ENCODE measurements at regions not wholly inside any gene's neighbourhood (a gene's known extent, or its start where the extent isn't known, plus 50 kb on each side); places are given as distances from the start of the nearest gene placed in this dataset.
"Not testable (repeated sequence)": the region's sequence is repeated elsewhere in the genome, so short reads cannot be mapped to it uniquely, and the experiment has no call there.

- Histone ChIP-seq H3K27me3 (ENCODE audit: insufficient read depth, low read length) (no peaks in the 10 kb centered on the region), H3K27ac (ENCODE audit: low read depth, low read length) (no peak overlapping the region), H3K36me3 (ENCODE audit: insufficient read depth, low read length) (no peaks in the 10 kb centered on the region), H3K4me3 (ENCODE audit: low read depth, low read length) (no peak overlapping the region), H3K4me1 (ENCODE audit: control insufficient read depth, insufficient read depth, low read length, unreplicated experiment) (no peaks in the 10 kb centered on the region), H3K79me2 (ENCODE audit: control insufficient read depth, insufficient read depth, low read length, unreplicated experiment) (no peaks in the 10 kb centered on the region), H2AFZ (ENCODE audit: low read length, unreplicated experiment) (no peak overlapping the region)
Observed at GRCh38 chr6:9334979-9335378, 899.6 kb upstream of the SLC35B3 start.

GRCh38 chr6:9332241-9332780 lies 897.0 kb upstream of the SLC35B3 start:
- H3K27me3 ChIP-seq (ENCODE audit: insufficient read depth, low read length): no peaks in the 10 kb centered on the region

GRCh38 chr6:9316831-9317230 lies 881.5 kb upstream of the SLC35B3 start:
- no peak overlapping the region for H3K27ac ChIP-seq (ENCODE audit: low read depth, low read length)
- H3K4me3 ChIP-seq (ENCODE audit: low read depth, low read length): no peak overlapping the region
- H3K27me3 ChIP-seq (ENCODE audit: insufficient read depth, low read length): no peaks in the 10 kb centered on the region
- no peaks in the 10 kb centered on the region for H3K79me2 ChIP-seq (ENCODE audit: control insufficient read depth, insufficient read depth, low read length, unreplicated experiment)
- no peak overlapping the region for H2AFZ ChIP-seq (ENCODE audit: low read length, unreplicated experiment)
- H3K36me3 ChIP-seq (ENCODE audit: insufficient read depth, low read length): no peaks in the 10 kb centered on the region
- no peaks in the 10 kb centered on the region for H3K4me1 ChIP-seq (ENCODE audit: control insufficient read depth, insufficient read depth, low read length, unreplicated experiment)

More at GRCh38 chr6:9332241-9332780, 897.0 kb upstream of the SLC35B3 start:
- Histone ChIP-seq H3K4me1 (ENCODE audit: control insufficient read depth, insufficient read depth, low read length, unreplicated experiment) (no peaks in the 10 kb centered on the region), H3K4me3 (ENCODE audit: low read depth, low read length) (no peak overlapping the region), H3K27ac (ENCODE audit: low read depth, low read length) (no peak overlapping the region), H2AFZ (ENCODE audit: low read length, unreplicated experiment) (no peak overlapping the region), H3K36me3 (ENCODE audit: insufficient read depth, low read length) (no peaks in the 10 kb centered on the region), H3K79me2 (ENCODE audit: control insufficient read depth, insufficient read depth, low read length, unreplicated experiment) (no peaks in the 10 kb centered on the region)

- no peak overlapping the region for H2AFZ ChIP-seq (ENCODE audit: low read length, unreplicated experiment)
- no peak overlapping the region for H3K27ac ChIP-seq (ENCODE audit: low read depth, low read length)
- no peaks in the 10 kb centered on the region for H3K4me1 ChIP-seq (ENCODE audit: control insufficient read depth, insufficient read depth, low read length, unreplicated experiment)
Observed at GRCh38 chr6:9315966-9316650, 880.8 kb upstream of the SLC35B3 start.

GRCh38 chr6:9308284-9308683 lies 872.9 kb upstream of the SLC35B3 start:
- Histone ChIP-seq H2AFZ (ENCODE audit: low read length, unreplicated experiment) (no peak overlapping the region), H3K27me3 (ENCODE audit: insufficient read depth, low read length) (no peaks in the 10 kb centered on the region), H3K4me1 (ENCODE audit: control insufficient read depth, insufficient read depth, low read length, unreplicated experiment) (no peaks in the 10 kb centered on the region), H3K27ac (ENCODE audit: low read depth, low read length) (no peak overlapping the region), H3K4me3 (ENCODE audit: low read depth, low read length) (no peak overlapping the region), H3K79me2 (ENCODE audit: control insufficient read depth, insufficient read depth, low read length, unreplicated experiment) (no peaks in the 10 kb centered on the region), H3K36me3 (ENCODE audit: insufficient read depth, low read length) (no peaks in the 10 kb centered on the region)

More at GRCh38 chr6:9315966-9316650, 880.8 kb upstream of the SLC35B3 start:
- H3K79me2 ChIP-seq (ENCODE audit: control insufficient read depth, insufficient read depth, low read length, unreplicated experiment): no peaks in the 10 kb centered on the region
- no peak overlapping the region for H3K4me3 ChIP-seq (ENCODE audit: low read depth, low read length)
- H3K36me3 ChIP-seq (ENCODE audit: insufficient read depth, low read length): no peaks in the 10 kb centered on the region
- no peaks in the 10 kb centered on the region for H3K27me3 ChIP-seq (ENCODE audit: insufficient read depth, low read length)

- Histone ChIP-seq H3K27ac (ENCODE audit: low read depth, low read length) (no peak overlapping the region), H3K4me3 (ENCODE audit: low read depth, low read length) (no peak overlapping the region), H3K4me1 (ENCODE audit: control insufficient read depth, insufficient read depth, low read length, unreplicated experiment) (no peaks in the 10 kb centered on the region), H3K36me3 (ENCODE audit: insufficient read depth, low read length) (no peaks in the 10 kb centered on the region), H3K27me3 (ENCODE audit: insufficient read depth, low read length) (no peaks in the 10 kb centered on the region), H3K79me2 (ENCODE audit: control insufficient read depth, insufficient read depth, low read length, unreplicated experiment) (no peaks in the 10 kb centered on the region), H2AFZ (ENCODE audit: low read length, unreplicated experiment) (no peak overlapping the region)
Observed at GRCh38 chr6:9307786-9308185, 872.4 kb upstream of the SLC35B3 start.

GRCh38 chr6:9307187-9307586 lies 871.8 kb upstream of the SLC35B3 start:
- no peak overlapping the region for H3K27ac ChIP-seq (ENCODE audit: low read depth, low read length)
- no peak overlapping the region for H3K4me3 ChIP-seq (ENCODE audit: low read depth, low read length)
- no peaks in the 10 kb centered on the region for H3K36me3 ChIP-seq (ENCODE audit: insufficient read depth, low read length)
- no peaks in the 10 kb centered on the region for H3K79me2 ChIP-seq (ENCODE audit: control insufficient read depth, insufficient read depth, low read length, unreplicated experiment)
- H3K4me1 ChIP-seq (ENCODE audit: control insufficient read depth, insufficient read depth, low read length, unreplicated experiment): no peaks in the 10 kb centered on the region
- no peak overlapping the region for H2AFZ ChIP-seq (ENCODE audit: low read length, unreplicated experiment)
- no peaks in the 10 kb centered on the region for H3K27me3 ChIP-seq (ENCODE audit: insufficient read depth, low read length)

- H3K4me1 ChIP-seq (ENCODE audit: control insufficient read depth, insufficient read depth, low read length, unreplicated experiment): no peaks in the 10 kb centered on the region
- H2AFZ ChIP-seq (ENCODE audit: low read length, unreplicated experiment): no peak overlapping the region
- H3K4me3 ChIP-seq (ENCODE audit: low read depth, low read length): no peak overlapping the region
- H3K27ac ChIP-seq (ENCODE audit: low read depth, low read length): no peak overlapping the region
- no peaks in the 10 kb centered on the region for H3K36me3 ChIP-seq (ENCODE audit: insufficient read depth, low read length)
- H3K27me3 ChIP-seq (ENCODE audit: insufficient read depth, low read length): no peaks in the 10 kb centered on the region
- no peaks in the 10 kb centered on the region for H3K79me2 ChIP-seq (ENCODE audit: control insufficient read depth, insufficient read depth, low read length, unreplicated experiment)
Observed at GRCh38 chr6:9295644-9296043, 860.3 kb upstream of the SLC35B3 start.

GRCh38 chr6:9292975-9293374 lies 857.6 kb upstream of the SLC35B3 start:
- Histone ChIP-seq H2AFZ (ENCODE audit: low read length, unreplicated experiment) (no peak overlapping the region), H3K79me2 (ENCODE audit: control insufficient read depth, insufficient read depth, low read length, unreplicated experiment) (no peaks in the 10 kb centered on the region), H3K4me1 (ENCODE audit: control insufficient read depth, insufficient read depth, low read length, unreplicated experiment) (no peaks in the 10 kb centered on the region), H3K27ac (ENCODE audit: low read depth, low read length) (no peak overlapping the region), H3K27me3 (ENCODE audit: insufficient read depth, low read length) (no peaks in the 10 kb centered on the region), H3K36me3 (ENCODE audit: insufficient read depth, low read length) (no peaks in the 10 kb centered on the region), H3K4me3 (ENCODE audit: low read depth, low read length) (no peak overlapping the region)

GRCh38 chr6:9290342-9290741 lies 855.0 kb upstream of the SLC35B3 start:
- not testable (repeated sequence) for H3K79me2 ChIP-seq (ENCODE audit: control insufficient read depth, insufficient read depth, low read length, unreplicated experiment); H3K36me3 ChIP-seq (ENCODE audit: insufficient read depth, low read length); H3K27ac ChIP-seq (ENCODE audit: low read depth, low read length); H3K4me3 ChIP-seq (ENCODE audit: low read depth, low read length); H3K4me1 ChIP-seq (ENCODE audit: control insufficient read depth, insufficient read depth, low read length, unreplicated experiment); H2AFZ ChIP-seq (ENCODE audit: low read length, unreplicated experiment); H3K27me3 ChIP-seq (ENCODE audit: insufficient read depth, low read length)

GRCh38 chr6:9272671-9273070 lies 837.3 kb upstream of the SLC35B3 start:
- Histone ChIP-seq H2AFZ (ENCODE audit: low read length, unreplicated experiment) (no peak overlapping the region), H3K4me3 (ENCODE audit: low read depth, low read length) (no peak overlapping the region), H3K79me2 (ENCODE audit: control insufficient read depth, insufficient read depth, low read length, unreplicated experiment) (no peaks in the 10 kb centered on the region), H3K36me3 (ENCODE audit: insufficient read depth, low read length) (no peaks in the 10 kb centered on the region), H3K4me1 (ENCODE audit: control insufficient read depth, insufficient read depth, low read length, unreplicated experiment) (no peaks in the 10 kb centered on the region), H3K27ac (ENCODE audit: low read depth, low read length) (no peak overlapping the region), H3K27me3 (ENCODE audit: insufficient read depth, low read length) (no peaks in the 10 kb centered on the region)

Data from ACC112 (cell line).